HCT116 (cell line): ENCODE measurements at regions not wholly inside any gene's neighbourhood (a gene's known extent, or its start where the extent isn't known, plus 50 kb on each side); places are given as distances from the start of the nearest gene placed in this dataset.

Experiments
- ATAC-seq: fragments of 200-7000 bp; cut with Tn5 transposase; 2 replicates; pipeline ENCODE4 v1.9.1; 2020; ENCODE audit warnings: mild to moderate bottlenecking, moderate library complexity
- BruUV-seq: library from RNA; stranded (reverse); fragments of 400-500 nt; replicated peaks from 2 replicates; lab custom pipeline; 2021; lab: Mats Ljungman, UMichigan
- CTCF ChIA-PET: fragments of 300-600 bp; sonication (Branson Sonifier 250); formaldehyde crosslinking; loops from one replicate; lab custom pipeline; 2021; ENCODE audit warnings: antibody characterized with exemption; lab: Charles Lee
- POLR2A ChIA-PET: fragments of 300-600, 350-600 bp; sonication (Branson Sonifier 250); formaldehyde crosslinking; loops from one replicate; lab custom pipeline; 2021; ENCODE audit warnings: antibody characterized with exemption; lab: Charles Lee
- RAD21 ChIA-PET, 2 experiments: fragments of 300-600 bp; sonication (Branson Sonifier 250); formaldehyde crosslinking; loops; one replicate each; lab custom pipeline; 2023; ENCODE audit warnings: low total read pairs in 2 of 2; ENCODE audit not compliant: uncharacterized antibody in 2 of 2, unreplicated experiment in 2 of 2, low non-redundant PET in 1 of 2; lab: Charles Lee
- DNase-seq: peaks from one replicate; pipeline ENCODE4 v3.0.0-alpha.2; 2010; ENCODE audit warnings: low read depth, low spot score
- H2AFZ ChIP-seq: fragments of 200-600 bp; shearing (Covaris generic), sonication (generic); 2 replicates; pipeline ENCODE4 v1.6.1; 2017; ENCODE audit warnings: low read depth, mixed run types, mixed read lengths, antibody characterized with exemption, low read length; ENCODE audit not compliant: poor library complexity, severe bottlenecking
- H3K27ac ChIP-seq: 2 replicates; pipeline ENCODE4 v1.5.1; 2012; ENCODE audit warnings: low read depth, low read length
- H3K27me3 ChIP-seq: fragments of 200-600 bp; sonication (generic); 2 replicates; pipeline ENCODE4 v1.6.1; 2016; ENCODE audit warnings: mixed run types, low read length, mixed read lengths; ENCODE audit not compliant: insufficient read depth
- H3K36me3 ChIP-seq, 2 experiments: fragments of 200-500 bp in 1 of 2; fragments of 200-600 bp in 1 of 2; sonication (Bioruptor generic) in 1 of 2; sonication (generic) in 1 of 2; 2 replicates each; pipeline versions ENCODE4 v1.5.1 to v1.6.1; 2014 to 2016; ENCODE audit warnings: low read length in 2 of 2, inconsistent platforms in 1 of 2, mixed read lengths in 1 of 2, mixed run types in 1 of 2; ENCODE audit not compliant: insufficient read depth in 2 of 2, control insufficient read depth in 1 of 2
- H3K4me1 ChIP-seq, 2 experiments: fragments of 200-600 bp in 1 of 2; sonication (generic) in 1 of 2; 2 replicates each; pipeline versions ENCODE4 v1.5.1 to v1.6.1; 2012 to 2017; ENCODE audit warnings: low read length in 2 of 2, inconsistent platforms in 1 of 2, mild to moderate bottlenecking in 1 of 2, mixed read lengths in 1 of 2, mixed run types in 1 of 2, moderate library complexity in 1 of 2; ENCODE audit not compliant: insufficient read depth in 2 of 2, control insufficient read depth in 1 of 2
- H3K4me2 ChIP-seq: fragments of 200-600 bp; sonication (generic); 2 replicates; pipeline ENCODE4 v1.6.1; 2017; ENCODE audit warnings: mixed run types, low read length, mixed read lengths
- H3K4me3 ChIP-seq, 2 experiments: fragments of 200-600 bp in 1 of 2; sonication (generic) in 1 of 2; replicated peaks in 1 of 2; 2 replicates each; pipeline ENCODE4 v1.5.1; 2011 to 2016; ENCODE audit warnings: low read length in 2 of 2, control low read depth in 1 of 2, low read depth in 1 of 2, mild to moderate bottlenecking in 1 of 2, mixed read lengths in 1 of 2, mixed run types in 1 of 2
- H3K79me2 ChIP-seq: fragments of 200-600 bp; sonication (generic); 2 replicates; pipeline ENCODE4 v1.6.1; 2017; ENCODE audit warnings: mild to moderate bottlenecking, mixed run types, low read length, moderate library complexity, mixed read lengths; ENCODE audit not compliant: insufficient read depth
- H3K9ac ChIP-seq: fragments of 200-600 bp; sonication (generic); 2 replicates; pipeline ENCODE4 v1.6.1; 2016; ENCODE audit warnings: low read length, mixed read lengths
- H3K9me2 ChIP-seq: fragments of 200-600 bp; sonication (generic), shearing (Covaris generic); 2 replicates; pipeline ENCODE4 v1.6.1; 2017; ENCODE audit warnings: mixed run types, mild to moderate bottlenecking, moderate library complexity; ENCODE audit not compliant: insufficient read depth
- H3K9me3 ChIP-seq, 2 experiments: fragments of 200-500 bp in 1 of 2; fragments of 200-600 bp in 1 of 2; sonication (Bioruptor generic) in 1 of 2; sonication (generic) in 1 of 2; 2 replicates each; pipeline ENCODE4 v1.6.1; 2014 to 2017; ENCODE audit warnings: low read length in 2 of 2, mixed read lengths in 2 of 2, inconsistent platforms in 1 of 2, low read depth in 1 of 2, mild to moderate bottlenecking in 1 of 2, mixed run types in 1 of 2, moderate library complexity in 1 of 2; ENCODE audit not compliant: control insufficient read depth in 1 of 2, insufficient read depth in 1 of 2
- H4K20me1 ChIP-seq: fragments of 200-600 bp; sonication (generic), shearing (Covaris generic); 2 replicates; pipeline ENCODE4 v1.6.1; 2017; ENCODE audit warnings: mixed run types, mild to moderate bottlenecking, moderate library complexity; ENCODE audit not compliant: insufficient read depth
- CBX3 ChIP-seq: IDR thresholded peaks from 2 replicates; pipeline ENCODE4 v1.6.1; 2012; ENCODE audit warnings: low read depth
- CEBPB ChIP-seq: IDR thresholded peaks from 2 replicates; pipeline ENCODE4 v1.6.1; 2012; ENCODE audit warnings: low read depth
- EGR1 ChIP-seq: IDR thresholded peaks from 2 replicates; pipeline ENCODE4 v1.6.1; 2012; ENCODE audit warnings: low read depth
- EZH2 ChIP-seq: fragments of 200-600 bp; sonication (generic); IDR thresholded peaks from 2 replicates; pipeline ENCODE4 v1.6.1; 2017; ENCODE audit warnings: antibody characterized with exemption, mixed run types
- EZH2phosphoT487 ChIP-seq: fragments of 200-600 bp; IDR thresholded peaks from 2 replicates; pipeline ENCODE4 v1.6.1; 2018; ENCODE audit warnings: antibody characterized with exemption, borderline replicate concordance
- FOSL1 ChIP-seq: IDR thresholded peaks from 2 replicates; pipeline ENCODE4 v1.6.1; 2012; ENCODE audit warnings: low read depth
- JUND ChIP-seq: IDR thresholded peaks from 2 replicates; pipeline ENCODE4 v1.6.1; 2012
- POLR2A ChIP-seq: IDR thresholded peaks from 2 replicates; pipeline ENCODE4 v1.7.0; 2011; ENCODE audit warnings: borderline replicate concordance; ENCODE audit not compliant: insufficient read depth, insufficient read length; ENCODE audit errors: extremely low read depth
- RAD21 ChIP-seq: IDR thresholded peaks from 2 replicates; pipeline ENCODE4 v1.6.1; 2012; ENCODE audit warnings: low read depth, mild to moderate bottlenecking
- SIN3A ChIP-seq: IDR thresholded peaks from 2 replicates; pipeline ENCODE4 v1.6.1; 2012; ENCODE audit warnings: low read depth
- YY1 ChIP-seq: IDR thresholded peaks from 2 replicates; pipeline ENCODE4 v1.6.1; 2011; ENCODE audit warnings: low read length, low read depth, moderate library complexity, mild to moderate bottlenecking; ENCODE audit not compliant: insufficient replicate concordance; ENCODE audit errors: extremely low read depth
- ZFX ChIP-seq: fragments of 450-650 bp; IDR thresholded peaks from 2 replicates; pipeline ENCODE4 v1.6.1; 2017
- intact Hi-C: fragments of 100-400 bp; cut with micrococcal nuclease; formaldehyde crosslinking; loops from 2 replicates; pipeline ENCODE4 v1.10.0; 2022
- TF ChIP-seq, protein P1 (sequence below): IDR thresholded peaks from 2 replicates; pipeline ENCODE4 v1.6.1; 2012
- TF ChIP-seq, protein P2 (sequence below): IDR thresholded peaks from 2 replicates; pipeline ENCODE4 v1.6.1; 2012; ENCODE audit warnings: low read depth
- TF ChIP-seq, protein P3 (sequence below): IDR thresholded peaks from 2 replicates; pipeline ENCODE4 v1.6.1; 2012
- TF ChIP-seq, protein P4 (sequence below), 3 experiments: fragments of 200-600 bp in 1 of 3; sonication (generic) in 1 of 3; IDR thresholded peaks in 2 of 3; conservative IDR thresholded peaks in 1 of 3; 2 replicates each; pipeline ENCODE4 v1.5.1; 2012 to 2017; ENCODE audit warnings: low read depth in 2 of 3, low read length in 2 of 3, antibody characterized with exemption in 1 of 3, borderline replicate concordance in 1 of 3, control low read depth in 1 of 3, mild to moderate bottlenecking in 1 of 3, mixed read lengths in 1 of 3, mixed run types in 1 of 3, moderate library complexity in 1 of 3; ENCODE audit not compliant: insufficient read depth in 1 of 3

DNA sequence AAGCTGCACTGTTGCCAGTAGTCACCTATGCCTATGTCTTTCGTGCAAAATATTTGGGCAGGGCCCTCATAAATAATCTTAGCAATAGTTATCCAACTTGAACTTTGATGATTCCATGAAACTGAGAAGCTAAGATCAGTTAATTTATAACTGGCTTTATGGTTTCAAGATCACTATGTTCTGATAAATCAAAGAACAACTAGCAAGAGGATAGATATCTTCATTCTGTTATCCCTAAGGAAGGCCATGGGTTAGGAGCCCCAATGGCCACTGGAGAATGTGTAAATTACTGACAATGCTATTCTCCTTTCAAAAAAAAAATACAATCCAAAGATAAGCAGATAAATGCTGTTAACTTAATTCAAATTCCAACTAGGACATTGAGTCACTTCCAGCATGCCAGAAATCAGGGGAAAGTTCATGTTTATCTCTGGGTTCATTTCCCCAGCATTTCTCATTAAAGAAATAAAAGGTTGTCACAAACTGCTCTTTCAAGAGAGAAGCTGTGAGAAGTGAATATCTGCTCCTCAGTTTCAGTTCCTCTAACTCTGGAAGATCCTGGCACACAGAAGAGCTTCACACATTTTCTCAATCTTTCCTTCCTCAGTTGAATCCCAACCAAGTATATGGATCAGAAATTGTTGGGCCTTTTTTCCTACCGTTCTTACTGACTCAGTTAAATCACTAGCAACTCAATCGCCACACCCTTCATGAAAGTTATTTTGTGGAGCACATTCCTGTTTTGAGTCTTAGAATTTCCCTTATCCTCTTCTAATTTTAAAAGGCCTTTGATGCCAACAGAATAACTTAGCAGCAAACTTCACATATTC lies 59.6 kb upstream of the SLC1A1 start:
- Histone ChIP-seq H3K9me3 (no peaks in the 10 kb centered on the region), H3K36me3 (no peaks in the 10 kb centered on the region), H3K9me2 (no peaks in the 10 kb centered on the region), H3K27ac (no peak overlapping the region), H3K4me3 (no peak overlapping the region), H3K4me2 (no peak overlapping the region), H2AFZ (no peak overlapping the region), H3K9ac (no peak overlapping the region), H3K79me2 (no peaks in the 10 kb centered on the region), H3K27me3 (no peaks in the 10 kb centered on the region), H3K4me1 (no peaks in the 10 kb centered on the region), H4K20me1 (no peaks in the 10 kb centered on the region)
- CTCF ChIA-PET: no interaction called here
- ATAC-seq (no peak), DNase-seq (no peak)
- intact Hi-C loops: no loop called here
- BruUV-seq: no TSS peak
- POLR2A ChIA-PET: no interaction called here
- RAD21 ChIA-PET: no interaction called here
- TF ChIP-seq CEBPB (no peak), POLR2A (no peak), EZH2 (no peak), EGR1 (no peak), FOSL1 (no peak), CBX3 (no peak), JUND (no peak), RAD21 (no peak), ZFX (no peak), SIN3A (no peak), YY1 (no peak), EZH2phosphoT487 (no peak)
- TF ChIP-seq, protein P1, sequence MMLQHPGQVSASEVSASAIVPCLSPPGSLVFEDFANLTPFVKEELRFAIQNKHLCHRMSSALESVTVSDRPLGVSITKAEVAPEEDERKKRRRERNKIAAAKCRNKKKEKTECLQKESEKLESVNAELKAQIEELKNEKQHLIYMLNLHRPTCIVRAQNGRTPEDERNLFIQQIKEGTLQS: no peak
- TF ChIP-seq, protein P2, sequence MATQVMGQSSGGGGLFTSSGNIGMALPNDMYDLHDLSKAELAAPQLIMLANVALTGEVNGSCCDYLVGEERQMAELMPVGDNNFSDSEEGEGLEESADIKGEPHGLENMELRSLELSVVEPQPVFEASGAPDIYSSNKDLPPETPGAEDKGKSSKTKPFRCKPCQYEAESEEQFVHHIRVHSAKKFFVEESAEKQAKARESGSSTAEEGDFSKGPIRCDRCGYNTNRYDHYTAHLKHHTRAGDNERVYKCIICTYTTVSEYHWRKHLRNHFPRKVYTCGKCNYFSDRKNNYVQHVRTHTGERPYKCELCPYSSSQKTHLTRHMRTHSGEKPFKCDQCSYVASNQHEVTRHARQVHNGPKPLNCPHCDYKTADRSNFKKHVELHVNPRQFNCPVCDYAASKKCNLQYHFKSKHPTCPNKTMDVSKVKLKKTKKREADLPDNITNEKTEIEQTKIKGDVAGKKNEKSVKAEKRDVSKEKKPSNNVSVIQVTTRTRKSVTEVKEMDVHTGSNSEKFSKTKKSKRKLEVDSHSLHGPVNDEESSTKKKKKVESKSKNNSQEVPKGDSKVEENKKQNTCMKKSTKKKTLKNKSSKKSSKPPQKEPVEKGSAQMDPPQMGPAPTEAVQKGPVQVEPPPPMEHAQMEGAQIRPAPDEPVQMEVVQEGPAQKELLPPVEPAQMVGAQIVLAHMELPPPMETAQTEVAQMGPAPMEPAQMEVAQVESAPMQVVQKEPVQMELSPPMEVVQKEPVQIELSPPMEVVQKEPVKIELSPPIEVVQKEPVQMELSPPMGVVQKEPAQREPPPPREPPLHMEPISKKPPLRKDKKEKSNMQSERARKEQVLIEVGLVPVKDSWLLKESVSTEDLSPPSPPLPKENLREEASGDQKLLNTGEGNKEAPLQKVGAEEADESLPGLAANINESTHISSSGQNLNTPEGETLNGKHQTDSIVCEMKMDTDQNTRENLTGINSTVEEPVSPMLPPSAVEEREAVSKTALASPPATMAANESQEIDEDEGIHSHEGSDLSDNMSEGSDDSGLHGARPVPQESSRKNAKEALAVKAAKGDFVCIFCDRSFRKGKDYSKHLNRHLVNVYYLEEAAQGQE: no peak
- TF ChIP-seq, protein P3, sequence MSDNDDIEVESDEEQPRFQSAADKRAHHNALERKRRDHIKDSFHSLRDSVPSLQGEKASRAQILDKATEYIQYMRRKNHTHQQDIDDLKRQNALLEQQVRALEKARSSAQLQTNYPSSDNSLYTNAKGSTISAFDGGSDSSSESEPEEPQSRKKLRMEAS: no peak
- TF ChIP-seq, protein P4, sequence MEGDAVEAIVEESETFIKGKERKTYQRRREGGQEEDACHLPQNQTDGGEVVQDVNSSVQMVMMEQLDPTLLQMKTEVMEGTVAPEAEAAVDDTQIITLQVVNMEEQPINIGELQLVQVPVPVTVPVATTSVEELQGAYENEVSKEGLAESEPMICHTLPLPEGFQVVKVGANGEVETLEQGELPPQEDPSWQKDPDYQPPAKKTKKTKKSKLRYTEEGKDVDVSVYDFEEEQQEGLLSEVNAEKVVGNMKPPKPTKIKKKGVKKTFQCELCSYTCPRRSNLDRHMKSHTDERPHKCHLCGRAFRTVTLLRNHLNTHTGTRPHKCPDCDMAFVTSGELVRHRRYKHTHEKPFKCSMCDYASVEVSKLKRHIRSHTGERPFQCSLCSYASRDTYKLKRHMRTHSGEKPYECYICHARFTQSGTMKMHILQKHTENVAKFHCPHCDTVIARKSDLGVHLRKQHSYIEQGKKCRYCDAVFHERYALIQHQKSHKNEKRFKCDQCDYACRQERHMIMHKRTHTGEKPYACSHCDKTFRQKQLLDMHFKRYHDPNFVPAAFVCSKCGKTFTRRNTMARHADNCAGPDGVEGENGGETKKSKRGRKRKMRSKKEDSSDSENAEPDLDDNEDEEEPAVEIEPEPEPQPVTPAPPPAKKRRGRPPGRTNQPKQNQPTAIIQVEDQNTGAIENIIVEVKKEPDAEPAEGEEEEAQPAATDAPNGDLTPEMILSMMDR (IDR thresholded peaks at IDR 0.05 in 2 of 3, conservative IDR thresholded peaks at IDR 0.05 in 1 of 3; ENCODE audit: borderline replicate concordance in 1 of 3, insufficient read depth in 1 of 3, low read depth in 2 of 3, low read length in 2 of 3): no peak
